ENCODE measurements at regions not wholly inside any gene's neighbourhood (a gene's known extent, or its start where the extent isn't known, plus 50 kb on each side); places are given as distances from the start of the nearest gene placed in this dataset.

- intact Hi-C loops (cut with micrococcal nuclease; ENCODE audit: unreplicated experiment): no loop called here
- POLR2A ChIA-PET (ENCODE audit: low non-redundant PET): no interaction called here
- CTCF ChIA-PET: no interaction called here
Measured at GRCh38 chr13:99450416-99450815, 50.9 kb upstream of the TM9SF2 start.

More at GRCh38 chr13:99450416-99450815, 50.9 kb upstream of the TM9SF2 start:
- Histone ChIP-seq H3K36me3 (ENCODE audit: insufficient read depth, low read length, poor library complexity, severe bottlenecking) (no peaks in the 10 kb centered on the region), H3K27me3 (replicated peaks; ENCODE audit: insufficient read depth, low read depth, low read length, poor library complexity) (no peaks in the 10 kb centered on the region), H3K4me3 (ENCODE audit: low read depth, low read length, poor library complexity, severe bottlenecking) (no peak overlapping the region), H3K27ac (ENCODE audit: low read depth, low read length, poor library complexity, severe bottlenecking) (no peak overlapping the region), H3K4me1 (ENCODE audit: insufficient read depth, low read length, poor library complexity, severe bottlenecking) (no peaks in the 10 kb centered on the region), H3K9me3 (ENCODE audit: low read depth, low read length, poor library complexity, severe bottlenecking) (no peaks in the 10 kb centered on the region)
- BruUV-seq (replicated peaks): no TSS peak
- no peak for TF ChIP-seq EZH2 (IDR thresholded peaks at IDR 0.05; ENCODE audit: borderline replicate concordance, low read depth, low read length, poor library complexity, severe bottlenecking)
- TF ChIP-seq CTCF (conservative IDR thresholded peaks at IDR 0.05; ENCODE audit: low read depth, low read length): no peak
- no peak for DNase-seq (ENCODE audit: low spot score)

All from A673 (cell line).